Limb (tissue), 2 donors: ENCODE measurements at regions not wholly inside any gene's neighbourhood (a gene's known extent, or its start where the extent isn't known, plus 50 kb on each side); places are given as distances from the start of the nearest gene placed in this dataset.
"Not testable (repeated sequence)": the region's sequence is repeated elsewhere in the genome, so short reads cannot be mapped to it uniquely, and the experiment has no call there.

Experiments used
- DNase-seq, 2 donors: peaks; one replicate each; pipeline ENCODE4 v3.0.0-alpha.2; 2016; ENCODE audit errors: extremely low spot score in 2 of 2

GRCh38 chr7:155377071-155377837 is 79.6 kb downstream of the INSIG1 start:
- no peak for DNase-seq

- DNase-seq, result peak in 1 of 2 donors; percentile 58
Measured at GRCh38 chr7:155377838-155378579, 79.9 kb upstream of the EN2 start.

- DNase-seq, result no peak
Measured at GRCh38 chr7:155378580-155378934, 79.4 kb upstream of the EN2 start.

GRCh38 chr7:155378959-155379871 is 78.7 kb upstream of the EN2 start:
- DNase-seq, result no peak

GRCh38 chr7:155380221-155380861 is 77.6 kb upstream of the EN2 start:
- peak; percentile 46 to 74 for DNase-seq

GRCh38 chr7:155380976-155381851 is 76.7 kb upstream of the EN2 start:
- peak in 1 of 2 donors; percentile 50 for DNase-seq

- peak in 1 of 2 donors; percentile 60 for DNase-seq
Measured at GRCh38 chr7:155381852-155382801, 75.8 kb upstream of the EN2 start.

- DNase-seq, result no peak
Measured at GRCh38 chr7:155382802-155383171, 75.1 kb upstream of the EN2 start.

- DNase-seq, result no peak
Measured at GRCh38 chr7:155383756-155384491, 74.0 kb upstream of the EN2 start.

GRCh38 chr7:155384751-155385150 is 73.2 kb upstream of the EN2 start:
- DNase-seq, result no peak

- DNase-seq, result not testable (repeated sequence)
Measured at GRCh38 chr7:155385182-155385581, 72.7 kb upstream of the EN2 start.

- no peak for DNase-seq
Measured at GRCh38 chr7:155386608-155387007, 71.3 kb upstream of the EN2 start.

- no peak for DNase-seq
Measured at GRCh38 chr7:155387066-155387620, 70.8 kb upstream of the EN2 start.

GRCh38 chr7:155388561-155388960 is 69.4 kb upstream of the EN2 start:
- no peak for DNase-seq

- DNase-seq, result no peak
Measured at GRCh38 chr7:155391414-155391813, 66.5 kb upstream of the EN2 start.

- DNase-seq, result no peak
Measured at GRCh38 chr7:155392726-155393570, 65.0 kb upstream of the EN2 start.

- DNase-seq, result no peak
Measured at GRCh38 chr7:155394413-155394812, 63.5 kb upstream of the EN2 start.
